Thyroid gland (tissue), 4 donors: ENCODE measurements at regions not wholly inside any gene's neighbourhood (a gene's known extent, or its start where the extent isn't known, plus 50 kb on each side); places are given as distances from the start of the nearest gene placed in this dataset.

ENCODE experiments used
- POLR2A ChIP-seq, 2 donors: fragments of 450-650 bp; IDR thresholded peaks; one replicate each; pipeline ENCODE4 v1.6.1; 2017; ENCODE audit warnings: antibody characterized with exemption in 2 of 2, mild to moderate bottlenecking in 2 of 2, moderate library complexity in 1 of 2
- TF ChIP-seq, protein P1 (sequence below), 6 experiments: fragments of 200-600 bp in 3 of 6; fragments of 450-650 bp in 3 of 6; sonication (generic) in 3 of 6; IDR thresholded peaks; one replicate each; pipeline ENCODE4 v1.5.1; 2016 to 2019; ENCODE audit warnings: antibody characterized with exemption in 6 of 6, mild to moderate bottlenecking in 2 of 6, inconsistent platforms in 1 of 6, moderate library complexity in 1 of 6

DNA sequence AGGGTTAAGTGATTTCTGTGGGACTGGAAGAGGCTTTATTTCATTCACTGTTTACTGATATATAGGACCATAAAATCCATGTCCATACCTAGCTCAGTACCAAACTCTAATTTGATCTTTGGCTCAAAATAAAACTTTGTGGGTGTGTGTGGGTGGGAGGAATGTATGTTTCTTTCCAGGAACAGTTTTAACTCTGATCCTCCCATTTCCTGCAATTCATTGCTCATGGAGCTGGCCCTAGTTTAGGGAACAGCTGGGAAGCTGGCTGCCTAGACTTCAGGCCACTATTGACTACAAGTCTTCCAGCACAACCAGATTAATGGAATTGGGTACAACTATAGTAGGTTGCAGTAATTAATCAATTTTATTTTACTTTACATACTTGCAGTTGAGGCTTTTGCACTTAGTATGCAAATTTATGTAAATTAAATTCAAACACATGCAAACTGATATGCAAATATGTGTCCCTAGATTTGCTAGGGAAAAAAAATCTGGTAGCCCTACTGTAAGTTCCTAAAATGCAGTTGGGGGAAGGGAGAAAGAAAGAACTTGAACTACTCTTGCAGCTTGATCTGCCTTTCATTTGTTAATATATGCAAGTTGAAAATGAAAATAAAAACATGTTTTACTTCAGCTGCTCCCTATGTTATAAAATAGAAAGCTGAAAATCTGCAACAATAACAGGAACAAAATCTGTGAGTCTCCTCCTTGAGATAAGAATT is 1070.3 kb upstream of the CELF4 start:
- TF ChIP-seq, protein P1, sequence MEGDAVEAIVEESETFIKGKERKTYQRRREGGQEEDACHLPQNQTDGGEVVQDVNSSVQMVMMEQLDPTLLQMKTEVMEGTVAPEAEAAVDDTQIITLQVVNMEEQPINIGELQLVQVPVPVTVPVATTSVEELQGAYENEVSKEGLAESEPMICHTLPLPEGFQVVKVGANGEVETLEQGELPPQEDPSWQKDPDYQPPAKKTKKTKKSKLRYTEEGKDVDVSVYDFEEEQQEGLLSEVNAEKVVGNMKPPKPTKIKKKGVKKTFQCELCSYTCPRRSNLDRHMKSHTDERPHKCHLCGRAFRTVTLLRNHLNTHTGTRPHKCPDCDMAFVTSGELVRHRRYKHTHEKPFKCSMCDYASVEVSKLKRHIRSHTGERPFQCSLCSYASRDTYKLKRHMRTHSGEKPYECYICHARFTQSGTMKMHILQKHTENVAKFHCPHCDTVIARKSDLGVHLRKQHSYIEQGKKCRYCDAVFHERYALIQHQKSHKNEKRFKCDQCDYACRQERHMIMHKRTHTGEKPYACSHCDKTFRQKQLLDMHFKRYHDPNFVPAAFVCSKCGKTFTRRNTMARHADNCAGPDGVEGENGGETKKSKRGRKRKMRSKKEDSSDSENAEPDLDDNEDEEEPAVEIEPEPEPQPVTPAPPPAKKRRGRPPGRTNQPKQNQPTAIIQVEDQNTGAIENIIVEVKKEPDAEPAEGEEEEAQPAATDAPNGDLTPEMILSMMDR (IDR thresholded peaks at IDR 0.05), result no peak
- TF ChIP-seq POLR2A (IDR thresholded peaks at IDR 0.05), result no peak
